ENCODE measurements at regions not wholly inside any gene's neighbourhood (a gene's known extent, or its start where the extent isn't known, plus 50 kb on each side); places are given as distances from the start of the nearest gene placed in this dataset.

DNA sequence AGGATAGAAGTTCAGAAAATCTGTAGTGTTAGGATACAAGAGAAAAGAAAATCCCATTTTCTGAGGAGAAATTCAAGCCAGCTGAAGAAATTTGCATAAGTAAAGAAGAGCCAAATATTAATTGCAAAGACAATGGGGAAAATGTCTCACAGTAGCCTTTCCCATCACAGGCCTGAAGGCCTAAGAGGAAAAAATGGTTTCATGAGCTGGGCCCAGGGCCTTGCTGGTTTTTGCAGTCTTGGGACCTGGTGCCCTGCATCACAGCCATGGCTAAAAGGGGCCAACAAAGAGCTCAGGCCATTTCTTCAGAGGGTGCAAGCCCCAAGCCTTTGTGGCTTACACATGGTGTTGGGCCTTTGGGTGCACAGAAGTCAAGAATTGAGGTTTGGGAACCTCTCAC is 413.6 kb upstream of the CYRIA start:
- H3K36me3 ChIP-seq (ENCODE audit: low read length), result peaks cover 4% of the 10 kb centered on the region; the same call in 1 of the 2 replicates
- TF ChIP-seq, protein P1, sequence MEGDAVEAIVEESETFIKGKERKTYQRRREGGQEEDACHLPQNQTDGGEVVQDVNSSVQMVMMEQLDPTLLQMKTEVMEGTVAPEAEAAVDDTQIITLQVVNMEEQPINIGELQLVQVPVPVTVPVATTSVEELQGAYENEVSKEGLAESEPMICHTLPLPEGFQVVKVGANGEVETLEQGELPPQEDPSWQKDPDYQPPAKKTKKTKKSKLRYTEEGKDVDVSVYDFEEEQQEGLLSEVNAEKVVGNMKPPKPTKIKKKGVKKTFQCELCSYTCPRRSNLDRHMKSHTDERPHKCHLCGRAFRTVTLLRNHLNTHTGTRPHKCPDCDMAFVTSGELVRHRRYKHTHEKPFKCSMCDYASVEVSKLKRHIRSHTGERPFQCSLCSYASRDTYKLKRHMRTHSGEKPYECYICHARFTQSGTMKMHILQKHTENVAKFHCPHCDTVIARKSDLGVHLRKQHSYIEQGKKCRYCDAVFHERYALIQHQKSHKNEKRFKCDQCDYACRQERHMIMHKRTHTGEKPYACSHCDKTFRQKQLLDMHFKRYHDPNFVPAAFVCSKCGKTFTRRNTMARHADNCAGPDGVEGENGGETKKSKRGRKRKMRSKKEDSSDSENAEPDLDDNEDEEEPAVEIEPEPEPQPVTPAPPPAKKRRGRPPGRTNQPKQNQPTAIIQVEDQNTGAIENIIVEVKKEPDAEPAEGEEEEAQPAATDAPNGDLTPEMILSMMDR (IDR thresholded peaks at IDR 0.05; ENCODE audit: insufficient read depth, low read length, poor library complexity, severe bottlenecking), result no peak
- no peak for TF ChIP-seq EZH2phosphoT487 (conservative IDR thresholded peaks at IDR 0.05; ENCODE audit: low read length)

DNA sequence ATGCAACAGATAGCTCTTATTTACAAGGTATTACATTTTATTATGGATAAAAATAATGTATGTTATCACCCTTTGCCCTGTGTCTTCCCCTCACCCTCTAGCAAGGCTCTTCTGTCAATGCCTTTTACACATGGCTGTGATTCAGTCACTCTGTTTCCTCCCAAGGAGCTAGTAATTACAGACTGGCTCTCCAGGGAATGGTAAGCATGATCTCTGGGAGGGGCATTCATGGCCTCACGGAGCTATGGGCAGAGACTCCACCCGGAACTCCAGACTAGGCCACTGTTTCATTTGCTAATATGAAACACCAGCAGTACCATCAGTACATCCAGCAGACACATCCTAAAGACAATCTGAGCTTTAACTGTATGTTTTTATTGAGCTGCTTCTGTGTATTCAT is 410.9 kb upstream of the CYRIA start:
- Histone ChIP-seq H3K79me2 (ENCODE audit: insufficient read depth, low read length) (no peaks in the 10 kb centered on the region), H3K4me3 (ENCODE audit: insufficient read depth, low read length, poor library complexity, severe bottlenecking) (no peak overlapping the region), H2AFZ (ENCODE audit: low read depth, low read length, severe bottlenecking) (no peak overlapping the region), H3K4me2 (ENCODE audit: low read depth, low read length, poor library complexity, severe bottlenecking) (no peak overlapping the region), H3K27ac (ENCODE audit: low read depth, low read length) (no peak overlapping the region), H3K9ac (ENCODE audit: low read length) (no peak overlapping the region), H3K9me3 (ENCODE audit: insufficient read depth, low read length) (peaks cover 15% of the 10 kb centered on the region; the same call in 1 of the 2 replicates), H3K9me2 (replicated peaks; ENCODE audit: insufficient read depth, low read length) (no peaks in the 10 kb centered on the region), H4K20me1 (ENCODE audit: low read depth, low read length) (no peaks in the 10 kb centered on the region), H3K36me3 (ENCODE audit: low read length) (peaks cover 4% of the 10 kb centered on the region; the same call in 1 of the 2 replicates), H3K27me3 (ENCODE audit: low read length) (no peaks in the 10 kb centered on the region), H3F3A (ENCODE audit: insufficient read depth) (no peaks in the 10 kb centered on the region)
- TF ChIP-seq EZH2phosphoT487 (conservative IDR thresholded peaks at IDR 0.05; ENCODE audit: low read length), result no peak
- TF ChIP-seq, protein P1 (IDR thresholded peaks at IDR 0.05; ENCODE audit: insufficient read depth, low read length, poor library complexity, severe bottlenecking), result no peak

More for the DNA sequence above, 413.6 kb upstream of the CYRIA start:
- H4K20me1 ChIP-seq (ENCODE audit: low read depth, low read length), result no peaks in the 10 kb centered on the region
- H2AFZ ChIP-seq (ENCODE audit: low read depth, low read length, severe bottlenecking), result no peak overlapping the region
- H3K79me2 ChIP-seq (ENCODE audit: insufficient read depth, low read length), result no peaks in the 10 kb centered on the region
- no peak overlapping the region for H3K4me3 ChIP-seq (ENCODE audit: insufficient read depth, low read length, poor library complexity, severe bottlenecking)
- no peak overlapping the region for H3K4me2 ChIP-seq (ENCODE audit: low read depth, low read length, poor library complexity, severe bottlenecking)
- no peak overlapping the region for H3K27ac ChIP-seq (ENCODE audit: low read depth, low read length)
- no peaks in the 10 kb centered on the region for H3K27me3 ChIP-seq (ENCODE audit: low read length)
- H3K9me3 ChIP-seq (ENCODE audit: insufficient read depth, low read length), result peaks cover 15% of the 10 kb centered on the region; the same call in 1 of the 2 replicates
- H3F3A ChIP-seq (ENCODE audit: insufficient read depth), result no peaks in the 10 kb centered on the region
- H3K9ac ChIP-seq (ENCODE audit: low read length), result no peak overlapping the region
- no peaks in the 10 kb centered on the region for H3K9me2 ChIP-seq (replicated peaks; ENCODE audit: insufficient read depth, low read length)

DNA sequence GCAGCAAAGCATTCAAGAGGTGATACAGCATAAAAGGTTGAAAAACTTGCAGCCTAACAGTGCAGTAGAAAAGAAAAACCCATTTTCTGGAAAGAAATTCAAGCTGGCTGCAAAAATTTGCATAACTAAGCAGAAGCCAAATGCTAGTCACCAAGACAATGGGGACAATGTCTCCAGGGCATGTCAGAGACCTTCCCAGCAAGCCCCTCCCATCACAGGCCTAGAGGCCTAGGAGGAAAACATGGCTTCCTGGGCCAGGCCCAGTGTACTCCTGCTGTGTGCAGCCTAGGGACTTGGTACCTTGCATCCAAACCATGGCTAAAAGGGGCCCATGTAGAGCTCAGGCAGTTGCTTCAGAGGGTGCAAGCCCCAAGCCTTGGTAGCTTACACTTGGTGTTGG is 405.1 kb upstream of the CYRIA start:
- no peak overlapping the region for H3K4me3 ChIP-seq (ENCODE audit: insufficient read depth, low read length, poor library complexity, severe bottlenecking)
- H3K79me2 ChIP-seq (ENCODE audit: insufficient read depth, low read length), result no peaks in the 10 kb centered on the region
- no peak overlapping the region for H2AFZ ChIP-seq (ENCODE audit: low read depth, low read length, severe bottlenecking)
- H4K20me1 ChIP-seq (ENCODE audit: low read depth, low read length), result no peaks in the 10 kb centered on the region
- no peak for TF ChIP-seq EZH2phosphoT487 (conservative IDR thresholded peaks at IDR 0.05; ENCODE audit: low read length)
- TF ChIP-seq, protein P1 (IDR thresholded peaks at IDR 0.05; ENCODE audit: insufficient read depth, low read length, poor library complexity, severe bottlenecking), result no peak
- no peaks in the 10 kb centered on the region for H3K27me3 ChIP-seq (ENCODE audit: low read length)
- H3K9me3 ChIP-seq (ENCODE audit: insufficient read depth, low read length), result no peaks in the 10 kb centered on the region
- no peak overlapping the region for H3K27ac ChIP-seq (ENCODE audit: low read depth, low read length)
- no peak overlapping the region for H3K9ac ChIP-seq (ENCODE audit: low read length)
- no peaks in the 10 kb centered on the region for H3K36me3 ChIP-seq (ENCODE audit: low read length)
- H3F3A ChIP-seq (ENCODE audit: insufficient read depth), result no peaks in the 10 kb centered on the region
- H3K9me2 ChIP-seq (replicated peaks; ENCODE audit: insufficient read depth, low read length), result no peaks in the 10 kb centered on the region
- H3K4me2 ChIP-seq (ENCODE audit: low read depth, low read length, poor library complexity, severe bottlenecking), result no peak overlapping the region

All from SU-DHL-6 (cell line).